ENCODE measurements at regions not wholly inside any gene's neighbourhood (a gene's known extent, or its start where the extent isn't known, plus 50 kb on each side); places are given as distances from the start of the nearest gene placed in this dataset.

DNA sequence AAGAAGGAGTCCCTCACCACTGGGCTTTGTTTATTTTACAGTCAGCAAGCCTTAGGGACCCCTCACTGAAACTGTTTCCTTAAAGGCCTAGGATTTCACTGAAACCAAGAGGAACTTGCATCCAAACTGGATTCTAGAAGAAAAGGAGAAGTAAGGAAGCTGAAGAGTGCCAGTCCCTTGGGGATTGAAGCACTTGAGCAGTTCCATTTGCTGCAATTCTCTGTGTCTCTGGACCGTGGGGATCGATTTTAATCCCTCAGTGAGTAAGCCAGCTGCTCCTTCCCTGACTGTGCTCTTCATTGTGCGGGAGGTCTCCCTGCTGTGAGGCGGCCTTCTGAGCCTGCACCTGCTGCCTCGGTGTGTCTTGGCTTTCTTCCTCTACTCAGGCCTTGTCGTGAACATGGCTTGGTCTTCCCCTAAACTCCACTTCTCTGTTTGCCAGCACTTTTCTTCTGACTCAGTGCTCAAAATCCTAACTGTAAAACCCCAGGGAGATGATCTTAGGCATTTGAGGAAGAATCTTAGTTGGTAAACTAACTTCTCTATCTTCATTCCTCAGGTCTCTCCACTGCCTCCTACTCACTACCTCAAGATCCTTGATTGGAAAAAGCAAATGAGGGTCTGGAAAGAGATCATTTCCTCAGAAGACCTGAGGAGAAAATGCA, 132.6 kb downstream of the SLC38A6 start:
- no peaks in the 10 kb centered on the region for H3K27me3 ChIP-seq (ENCODE audit: insufficient read depth, insufficient read length)
- DNase-seq (ENCODE audit: low read depth, low spot score), result no peak
- no peaks in the 10 kb centered on the region for H3K36me3 ChIP-seq (ENCODE audit: insufficient read depth, insufficient read length, low read length)
- H3K4me3 ChIP-seq (ENCODE audit: insufficient read length, low read depth), result no peak overlapping the region
- TF ChIP-seq YY1 (IDR thresholded peaks at IDR 0.05; ENCODE audit: insufficient read depth, insufficient read length) (no peak), SUZ12 (IDR thresholded peaks at IDR 0.05; ENCODE audit: extremely low read depth, insufficient read depth, insufficient read length) (no peak), ZNF274 (IDR thresholded peaks at IDR 0.05; ENCODE audit: low read depth, low read length) (no peak)
- peaks cover 4% of the 10 kb centered on the region for H3K4me1 ChIP-seq (ENCODE audit: insufficient read depth, insufficient read length)
- H3K9me3 ChIP-seq (ENCODE audit: insufficient read depth, low read length), result peaks cover 31% of the 10 kb centered on the region
- H3K9ac ChIP-seq (ENCODE audit: insufficient read length, low read depth), result no peak overlapping the region

DNA sequence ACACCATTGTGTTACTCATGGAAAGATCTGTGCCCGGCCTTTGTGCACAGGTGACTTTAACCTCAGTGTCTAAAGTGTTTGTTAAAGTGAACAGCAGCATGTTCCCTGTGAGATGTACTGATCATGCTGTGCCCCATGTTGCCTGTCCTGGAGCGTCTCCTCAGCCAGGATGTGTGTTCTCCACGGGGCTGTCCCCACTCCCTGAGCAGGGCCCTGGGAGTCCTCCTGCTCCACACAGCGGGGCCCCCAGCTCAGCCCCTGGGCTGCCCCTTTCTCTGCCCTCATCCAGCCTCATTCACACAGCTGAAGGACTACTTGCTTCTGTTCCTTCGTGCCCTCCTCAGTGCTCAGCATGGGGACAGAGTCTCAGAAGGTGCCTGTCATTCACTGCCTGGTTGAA, 131.5 kb downstream of the SLC38A6 start:
- H3K36me3 ChIP-seq (ENCODE audit: insufficient read depth, insufficient read length, low read length), result no peaks in the 10 kb centered on the region

GRCh38 chr14:61111731-61112130, 130.7 kb downstream of the SLC38A6 start:
- H3K4me3 ChIP-seq (ENCODE audit: insufficient read length, low read depth), result no peak overlapping the region
- peaks cover 31% of the 10 kb centered on the region for H3K9me3 ChIP-seq (ENCODE audit: insufficient read depth, low read length)
- no peaks in the 10 kb centered on the region for H3K36me3 ChIP-seq (ENCODE audit: insufficient read depth, insufficient read length, low read length)
- no peak overlapping the region for H3K9ac ChIP-seq (ENCODE audit: insufficient read length, low read depth)
- H3K4me1 ChIP-seq (ENCODE audit: insufficient read depth, insufficient read length), result peaks cover 7% of the 10 kb centered on the region
- TF ChIP-seq YY1 (IDR thresholded peaks at IDR 0.05; ENCODE audit: insufficient read depth, insufficient read length) (no peak), SUZ12 (IDR thresholded peaks at IDR 0.05; ENCODE audit: extremely low read depth, insufficient read depth, insufficient read length) (no peak)
- DNase-seq (ENCODE audit: low read depth, low spot score), result no peak
- no peaks in the 10 kb centered on the region for H3K27me3 ChIP-seq (ENCODE audit: insufficient read depth, insufficient read length)

More for the DNA sequence above, 131.5 kb downstream of the SLC38A6 start:
- TF ChIP-seq YY1 (IDR thresholded peaks at IDR 0.05; ENCODE audit: insufficient read depth, insufficient read length) (no peak), SUZ12 (IDR thresholded peaks at IDR 0.05; ENCODE audit: extremely low read depth, insufficient read depth, insufficient read length) (no peak), ZNF274 (IDR thresholded peaks at IDR 0.05; ENCODE audit: low read depth, low read length) (no peak)
- no peak overlapping the region for H3K4me3 ChIP-seq (ENCODE audit: insufficient read length, low read depth)
- no peak for DNase-seq (ENCODE audit: low read depth, low spot score)
- no peaks in the 10 kb centered on the region for H3K27me3 ChIP-seq (ENCODE audit: insufficient read depth, insufficient read length)
- no peak overlapping the region for H3K9ac ChIP-seq (ENCODE audit: insufficient read length, low read depth)
- H3K4me1 ChIP-seq (ENCODE audit: insufficient read depth, insufficient read length), result peaks cover 6% of the 10 kb centered on the region
- peaks cover 31% of the 10 kb centered on the region for H3K9me3 ChIP-seq (ENCODE audit: insufficient read depth, low read length)

- H3K9me3 ChIP-seq (ENCODE audit: insufficient read depth, low read length), result peaks cover 27% of the 10 kb centered on the region
- DNase-seq (ENCODE audit: low read depth, low spot score), result no peak
Measured at GRCh38 chr14:61111209-61111665, 130.2 kb downstream of the SLC38A6 start.

GRCh38 chr14:61110316-61111082, 129.5 kb downstream of the SLC38A6 start:
- no peak overlapping the region for H3K4me3 ChIP-seq (ENCODE audit: insufficient read length, low read depth)
- H3K27me3 ChIP-seq (ENCODE audit: insufficient read depth, insufficient read length), result no peaks in the 10 kb centered on the region
- peaks cover 25% of the 10 kb centered on the region for H3K9me3 ChIP-seq (ENCODE audit: insufficient read depth, low read length)
- TF ChIP-seq ZNF274 (IDR thresholded peaks at IDR 0.05; ENCODE audit: low read depth, low read length) (no peak), SUZ12 (IDR thresholded peaks at IDR 0.05; ENCODE audit: extremely low read depth, insufficient read depth, insufficient read length) (no peak), YY1 (IDR thresholded peaks at IDR 0.05; ENCODE audit: insufficient read depth, insufficient read length) (no peak)
- peaks cover 7% of the 10 kb centered on the region for H3K4me1 ChIP-seq (ENCODE audit: insufficient read depth, insufficient read length)
- H3K36me3 ChIP-seq (ENCODE audit: insufficient read depth, insufficient read length, low read length), result no peaks in the 10 kb centered on the region
- no peak overlapping the region for H3K9ac ChIP-seq (ENCODE audit: insufficient read length, low read depth)
- DNase-seq (ENCODE audit: low read depth, low spot score), result no peak

More at GRCh38 chr14:61111209-61111665, 130.2 kb downstream of the SLC38A6 start:
- no peak overlapping the region for H3K9ac ChIP-seq (ENCODE audit: insufficient read length, low read depth)
- no peaks in the 10 kb centered on the region for H3K36me3 ChIP-seq (ENCODE audit: insufficient read depth, insufficient read length, low read length)
- H3K4me1 ChIP-seq (ENCODE audit: insufficient read depth, insufficient read length), result peaks cover 7% of the 10 kb centered on the region
- TF ChIP-seq ZNF274 (IDR thresholded peaks at IDR 0.05; ENCODE audit: low read depth, low read length) (no peak), SUZ12 (IDR thresholded peaks at IDR 0.05; ENCODE audit: extremely low read depth, insufficient read depth, insufficient read length) (no peak), YY1 (IDR thresholded peaks at IDR 0.05; ENCODE audit: insufficient read depth, insufficient read length) (no peak)
- no peaks in the 10 kb centered on the region for H3K27me3 ChIP-seq (ENCODE audit: insufficient read depth, insufficient read length)
- no peak overlapping the region for H3K4me3 ChIP-seq (ENCODE audit: insufficient read length, low read depth)

- Histone ChIP-seq H3K9ac (ENCODE audit: insufficient read length, low read depth) (no peak overlapping the region), H3K27me3 (ENCODE audit: insufficient read depth, insufficient read length) (no peaks in the 10 kb centered on the region), H3K9me3 (ENCODE audit: insufficient read depth, low read length) (peaks cover 22% of the 10 kb centered on the region), H3K4me1 (ENCODE audit: insufficient read depth, insufficient read length) (peaks cover 13% of the 10 kb centered on the region), H3K36me3 (ENCODE audit: insufficient read depth, insufficient read length, low read length) (no peaks in the 10 kb centered on the region), H3K4me3 (ENCODE audit: insufficient read length, low read depth) (no peak overlapping the region)
- no peak for TF ChIP-seq SUZ12 (IDR thresholded peaks at IDR 0.05; ENCODE audit: extremely low read depth, insufficient read depth, insufficient read length)
- TF ChIP-seq ZNF274 (IDR thresholded peaks at IDR 0.05; ENCODE audit: low read depth, low read length), result no peak
- TF ChIP-seq YY1 (IDR thresholded peaks at IDR 0.05; ENCODE audit: insufficient read depth, insufficient read length), result no peak
- no peak for DNase-seq (ENCODE audit: low read depth, low spot score)
Measured at GRCh38 chr14:61109288-61109687, 128.2 kb downstream of the SLC38A6 start.

- Histone ChIP-seq H3K4me1 (ENCODE audit: insufficient read depth, insufficient read length) (peaks cover 14% of the 10 kb centered on the region), H3K9ac (ENCODE audit: insufficient read length, low read depth) (no peak overlapping the region), H3K4me3 (ENCODE audit: insufficient read length, low read depth) (no peak overlapping the region), H3K36me3 (ENCODE audit: insufficient read depth, insufficient read length, low read length) (no peaks in the 10 kb centered on the region), H3K27me3 (ENCODE audit: insufficient read depth, insufficient read length) (no peaks in the 10 kb centered on the region), H3K9me3 (ENCODE audit: insufficient read depth, low read length) (peaks cover 16% of the 10 kb centered on the region; the same call in 1 of the 2 replicates)
- TF ChIP-seq YY1 (IDR thresholded peaks at IDR 0.05; ENCODE audit: insufficient read depth, insufficient read length) (no peak), SUZ12 (IDR thresholded peaks at IDR 0.05; ENCODE audit: extremely low read depth, insufficient read depth, insufficient read length) (no peak), ZNF274 (IDR thresholded peaks at IDR 0.05; ENCODE audit: low read depth, low read length) (no peak)
- DNase-seq (ENCODE audit: low read depth, low spot score), result no peak
Measured at GRCh38 chr14:61108496-61109141, 127.6 kb downstream of the SLC38A6 start.

Data from NT2/D1 (cell line).